GM23338 (cell line): ENCODE measurements at regions not wholly inside any gene's neighbourhood (a gene's known extent, or its start where the extent isn't known, plus 50 kb on each side); places are given as distances from the start of the nearest gene placed in this dataset.

Experiments used
- ATAC-seq: fragments of 200-7000 bp; cut with Tn5 transposase; 3 replicates; pipeline ENCODE4 v1.9.1; 2020
- DNase-seq: peaks from one replicate; pipeline ENCODE4 v3.0.0-alpha.2; 2015; ENCODE audit warnings: low spot score
- H2AFZ ChIP-seq: fragments of 200-600 bp; sonication (generic); 2 replicates; pipeline ENCODE4 v1.8.0; 2016; ENCODE audit warnings: antibody characterized with exemption, mild to moderate bottlenecking, moderate library complexity
- H3F3A ChIP-seq: fragments of 200-600 bp; sonication (generic); replicated peaks from 2 replicates; pipeline ENCODE4 v1.8.0; 2017; ENCODE audit warnings: antibody characterized with exemption, mixed run types, low read depth
- H3K27ac ChIP-seq: fragments of 200-600 bp; sonication (generic); 2 replicates; pipeline ENCODE4 v1.6.1; 2016; ENCODE audit warnings: low read depth
- H3K27me3 ChIP-seq: fragments of 200-600 bp; sonication (generic); 2 replicates; pipeline ENCODE4 v1.8.0; 2016; ENCODE audit warnings: mild to moderate bottlenecking, mixed run types, moderate library complexity; ENCODE audit not compliant: insufficient read depth
- H3K36me3 ChIP-seq: fragments of 200-600 bp; sonication (generic); 2 replicates; pipeline ENCODE4 v1.8.0; 2016; ENCODE audit warnings: mild to moderate bottlenecking; ENCODE audit not compliant: insufficient read depth
- H3K4me1 ChIP-seq: fragments of 200-600 bp; sonication (generic); 2 replicates; pipeline ENCODE4 v1.8.0; 2016; ENCODE audit warnings: mild to moderate bottlenecking, moderate library complexity; ENCODE audit not compliant: insufficient read depth
- H3K4me2 ChIP-seq: fragments of 200-600 bp; sonication (generic); 2 replicates; pipeline ENCODE4 v1.7.1; 2017; ENCODE audit warnings: mixed run types
- H3K4me3 ChIP-seq: fragments of 200-600 bp; sonication (generic); 2 replicates; pipeline ENCODE4 v1.6.1; 2016; ENCODE audit warnings: mixed run types
- H3K79me2 ChIP-seq: fragments of 200-600 bp; sonication (generic); replicated peaks from 2 replicates; pipeline ENCODE4 v1.8.0; 2017; ENCODE audit warnings: mild to moderate bottlenecking; ENCODE audit not compliant: insufficient read depth
- H3K9me2 ChIP-seq: fragments of 200-600 bp; sonication (generic); 2 replicates; pipeline ENCODE4 v1.8.0; 2017; ENCODE audit not compliant: insufficient read depth
- H4K20me1 ChIP-seq: fragments of 200-600 bp; sonication (generic); replicated peaks from 2 replicates; pipeline ENCODE4 v1.8.0; 2017; ENCODE audit warnings: mild to moderate bottlenecking; ENCODE audit not compliant: insufficient read depth
- H3K27ac Mint-ChIP-seq: 2 replicates; pipeline ENCODE4 v1.8.0; 2020; ENCODE audit warnings: inconsistent platforms, mild to moderate bottlenecking, moderate library complexity, mixed read lengths
- H3K27me3 Mint-ChIP-seq: 3 replicates; pipeline ENCODE4 v1.8.0; 2022; ENCODE audit warnings: low read depth, mild to moderate bottlenecking, moderate library complexity, mixed read lengths, inconsistent platforms; ENCODE audit not compliant: insufficient read depth, poor library complexity
- H3K36me3 Mint-ChIP-seq: 3 replicates; pipeline ENCODE4 v1.8.0; 2021; ENCODE audit warnings: low read depth, mild to moderate bottlenecking, inconsistent platforms, moderate library complexity, mixed read lengths
- H3K4me1 Mint-ChIP-seq: 3 replicates; pipeline ENCODE4 v1.8.0; 2020; ENCODE audit warnings: mild to moderate bottlenecking, inconsistent platforms, mixed read lengths
- H3K4me3 Mint-ChIP-seq: 3 replicates; pipeline ENCODE4 v1.8.0; 2021; ENCODE audit warnings: moderate library complexity, mild to moderate bottlenecking, inconsistent platforms, mixed read lengths
- H3K9me3 Mint-ChIP-seq: 3 replicates; pipeline ENCODE4 v1.8.0; 2020; ENCODE audit warnings: moderate library complexity, mild to moderate bottlenecking, inconsistent platforms, mixed read lengths
- CREB1 ChIP-seq: fragments of 250-450 bp; sonication (Bioruptor Pico); IDR thresholded peaks from 2 replicates; pipeline ENCODE4 v1.5.0; 2020; ENCODE audit warnings: low read depth, mild to moderate bottlenecking, moderate library complexity
- CTCF ChIP-seq, 2 experiments: fragments of 200-600 bp in 1 of 2; sonication (generic) in 1 of 2; conservative IDR thresholded peaks; 2 replicates each; pipeline versions ENCODE4 v1.5.1 to v1.6.1; 2016 to 2017; ENCODE audit warnings: antibody characterized with exemption in 2 of 2, low read depth in 2 of 2, mild to moderate bottlenecking in 2 of 2, moderate library complexity in 1 of 2
- ETS1 ChIP-seq: IDR thresholded peaks from 2 replicates; pipeline ENCODE4 v1.6.1; 2016; ENCODE audit warnings: antibody characterized with exemption
- EZH2 ChIP-seq: fragments of 200-600 bp; sonication (generic); IDR thresholded peaks from one replicate; pipeline ENCODE4 v1.8.0; 2017; ENCODE audit warnings: antibody characterized with exemption, mild to moderate bottlenecking, low read depth; ENCODE audit not compliant: unreplicated experiment
- EZH2phosphoT487 ChIP-seq: fragments of 200-600 bp; sonication (generic); IDR thresholded peaks from one replicate; pipeline ENCODE4 v1.8.1; 2018; ENCODE audit warnings: antibody characterized with exemption; ENCODE audit not compliant: unreplicated experiment
- JUNB ChIP-seq: IDR thresholded peaks from one replicate; pipeline ENCODE4 v1.6.1; 2016; ENCODE audit warnings: antibody characterized with exemption; ENCODE audit not compliant: unreplicated experiment
- NANOG ChIP-seq: IDR thresholded peaks from 2 replicates; pipeline ENCODE4 v1.6.1; 2016; ENCODE audit warnings: antibody characterized with exemption, borderline replicate concordance
- POLR2AphosphoS5 ChIP-seq: IDR thresholded peaks from 2 replicates; pipeline ENCODE4 v1.6.1; 2016; ENCODE audit warnings: antibody characterized with exemption, low read depth
- STAT1 ChIP-seq: IDR thresholded peaks from one replicate; pipeline ENCODE4 v1.6.1; 2016; ENCODE audit warnings: antibody characterized with exemption; ENCODE audit not compliant: unreplicated experiment
- ZNF331 ChIP-seq: fragments of 250-450 bp; sonication (Bioruptor Pico); IDR thresholded peaks from 2 replicates; pipeline ENCODE4 v1.5.0; 2020; ENCODE audit warnings: low read depth, mild to moderate bottlenecking, moderate library complexity

- Histone ChIP-seq H3K27ac (no peak overlapping the region), H3K4me3 (no peak overlapping the region), H3F3A (no peaks in the 10 kb centered on the region), H3K4me2 (no peak overlapping the region), H3K79me2 (no peaks in the 10 kb centered on the region), H4K20me1 (no peaks in the 10 kb centered on the region), H2AFZ (no peak overlapping the region), H3K36me3 (no peaks in the 10 kb centered on the region), H3K9me2 (no peaks in the 10 kb centered on the region), H3K4me1 (no peaks in the 10 kb centered on the region), H3K27me3 (no peaks in the 10 kb centered on the region)
- Mint-ChIP-seq H3K36me3 (no peaks in the 10 kb centered on the region), H3K4me1 (peaks cover 8% of the 10 kb centered on the region; the same call in 2 of the 3 replicates), H3K27me3 (no peaks in the 10 kb centered on the region), H3K9me3 (no peaks in the 10 kb centered on the region), H3K4me3 (no peak overlapping the region), H3K27ac (no peak overlapping the region)
- ATAC-seq (no peak), DNase-seq (no peak)
- TF ChIP-seq ETS1 (no peak), CTCF (conservative IDR thresholded peaks at IDR 0.05; ENCODE audit: low read depth in 2 of 2) (no peak), CREB1 (CRISPR knock-in tag) (no peak), POLR2AphosphoS5 (no peak)
Measured at GRCh38 chr1:65077369-65077768, 70.6 kb upstream of the AK4 start.

GRCh38 chr1:65079941-65080340 is 68.1 kb upstream of the AK4 start:
- Histone ChIP-seq H3F3A (no peaks in the 10 kb centered on the region), H3K36me3 (no peaks in the 10 kb centered on the region), H3K27ac (no peak overlapping the region), H3K27me3 (no peaks in the 10 kb centered on the region), H3K79me2 (no peaks in the 10 kb centered on the region), H3K4me3 (no peak overlapping the region), H3K4me2 (no peak overlapping the region), H2AFZ (no peak overlapping the region), H4K20me1 (no peaks in the 10 kb centered on the region), H3K9me2 (no peaks in the 10 kb centered on the region), H3K4me1 (no peaks in the 10 kb centered on the region)
- H3K4me3 Mint-ChIP-seq: no peak overlapping the region
- H3K9me3 Mint-ChIP-seq: no peaks in the 10 kb centered on the region
- ATAC-seq (no peak), DNase-seq (no peak)
- no peak overlapping the region for H3K27ac Mint-ChIP-seq
- H3K4me1 Mint-ChIP-seq: 0 out of 3 replicates have a peak, but pooled peaks cover 3% of the 10 kb centered on the region
- no peaks in the 10 kb centered on the region for H3K36me3 Mint-ChIP-seq
- H3K27me3 Mint-ChIP-seq: no peaks in the 10 kb centered on the region
- no peak for TF ChIP-seq ZNF331
- TF ChIP-seq NANOG: no peak
- no peak for TF ChIP-seq EZH2
- TF ChIP-seq STAT1: no peak
- TF ChIP-seq JUNB: no peak
- no peak for TF ChIP-seq CTCF (conservative IDR thresholded peaks at IDR 0.05; ENCODE audit: low read depth in 2 of 2)
- TF ChIP-seq ETS1: no peak
- TF ChIP-seq EZH2phosphoT487: no peak
